H9 (cell line): ENCODE measurements at regions not wholly inside any gene's neighbourhood (a gene's known extent, or its start where the extent isn't known, plus 50 kb on each side); places are given as distances from the start of the nearest gene placed in this dataset.

Experiments
- DNase-seq: peaks from one replicate; pipeline ENCODE4 v3.0.0-alpha.2; 2017
- H2AFZ ChIP-seq: one replicate; pipeline ENCODE4 v1.6.1; 2013; ENCODE audit warnings: mild to moderate bottlenecking, low read length, control low read depth, moderate library complexity
- H2AK5ac ChIP-seq: 2 replicates; pipeline ENCODE4 v1.6.1; 2013; ENCODE audit warnings: low read length, control low read depth, mixed read lengths; ENCODE audit not compliant: insufficient read length
- H2BK120ac ChIP-seq: one replicate; pipeline ENCODE4 v1.6.1; 2013; ENCODE audit warnings: low read depth, mild to moderate bottlenecking, low read length, control low read depth, inconsistent platforms; ENCODE audit not compliant: poor library complexity, severe bottlenecking
- H2BK12ac ChIP-seq: 2 replicates; pipeline ENCODE4 v1.6.1; 2013; ENCODE audit warnings: low read length, control low read depth, mixed read lengths, low read depth; ENCODE audit not compliant: insufficient read length
- H2BK15ac ChIP-seq: 2 replicates; pipeline ENCODE4 v1.6.1; 2013; ENCODE audit warnings: low read depth, low read length, control low read depth
- H2BK20ac ChIP-seq: one replicate; pipeline ENCODE4 v1.6.1; 2013; ENCODE audit warnings: low read depth, mild to moderate bottlenecking, low read length, control low read depth, inconsistent platforms; ENCODE audit not compliant: poor library complexity, severe bottlenecking
- H2BK5ac ChIP-seq: 2 replicates; pipeline ENCODE4 v1.6.1; 2013; ENCODE audit warnings: low read length, control low read depth, mixed read lengths; ENCODE audit not compliant: insufficient read length
- H3K14ac ChIP-seq: 2 replicates; pipeline ENCODE4 v1.6.1; 2013; ENCODE audit warnings: low read length, control low read depth; ENCODE audit not compliant: insufficient read depth
- H3K18ac ChIP-seq: 2 replicates; pipeline ENCODE4 v1.6.1; 2013; ENCODE audit warnings: low read depth, mild to moderate bottlenecking, mixed read lengths, low read length, control low read depth; ENCODE audit not compliant: insufficient read length
- H3K23ac ChIP-seq: 2 replicates; pipeline ENCODE4 v1.6.1; 2013; ENCODE audit warnings: low read length, control low read depth, mixed read lengths, low read depth; ENCODE audit not compliant: insufficient read length
- H3K23me2 ChIP-seq: 2 replicates; pipeline ENCODE4 v1.6.1; 2013; ENCODE audit warnings: low read depth, mild to moderate bottlenecking, mixed read lengths, low read length, control low read depth; ENCODE audit not compliant: insufficient read length, poor library complexity, severe bottlenecking
- H3K27ac ChIP-seq: 2 replicates; pipeline ENCODE4 v1.5.1; 2013; ENCODE audit warnings: low read length, control low read depth, mixed read lengths, low read depth; ENCODE audit not compliant: insufficient read length
- H3K27me3 ChIP-seq: 2 replicates; pipeline ENCODE4 v1.6.1; 2013; ENCODE audit warnings: low read length, control low read depth, inconsistent platforms; ENCODE audit not compliant: insufficient read depth
- H3K4ac ChIP-seq: 2 replicates; pipeline ENCODE4 v1.6.1; 2013; ENCODE audit warnings: low read depth, mild to moderate bottlenecking, control low read depth, inconsistent platforms, low read length, moderate library complexity
- H3K4me1 ChIP-seq: 2 replicates; pipeline ENCODE4 v1.6.1; 2013; ENCODE audit warnings: low read length, control low read depth, inconsistent platforms; ENCODE audit not compliant: insufficient read depth
- H3K4me2 ChIP-seq: 2 replicates; pipeline ENCODE4 v1.6.1; 2013; ENCODE audit warnings: low read length, control low read depth, mixed read lengths; ENCODE audit not compliant: insufficient read length, insufficient read depth
- H3K56ac ChIP-seq: 2 replicates; pipeline ENCODE4 v1.6.1; 2013; ENCODE audit warnings: low read depth, mild to moderate bottlenecking, mixed read lengths, low read length, control low read depth; ENCODE audit not compliant: insufficient read length
- H3K79me1 ChIP-seq: 2 replicates; pipeline ENCODE4 v1.6.1; 2013; ENCODE audit warnings: low read depth, mild to moderate bottlenecking, moderate library complexity, low read length, control low read depth, inconsistent platforms; ENCODE audit not compliant: insufficient read depth, poor library complexity, severe bottlenecking
- H3K79me2 ChIP-seq: 2 replicates; pipeline ENCODE4 v1.6.1; 2013; ENCODE audit warnings: low read length, control low read depth, inconsistent platforms; ENCODE audit not compliant: insufficient read depth
- H3K9ac ChIP-seq: 2 replicates; pipeline ENCODE4 v1.6.1; 2013; ENCODE audit warnings: low read length, control low read depth, mixed read lengths; ENCODE audit not compliant: insufficient read length; ENCODE audit errors: extremely low read depth
- H3K9me3 ChIP-seq: one replicate; pipeline ENCODE4 v1.6.1; 2013; ENCODE audit warnings: low read depth, low read length, inconsistent platforms; ENCODE audit not compliant: control insufficient read depth
- H3T11ph ChIP-seq: one replicate; pipeline ENCODE4 v1.6.1; 2013; ENCODE audit warnings: mild to moderate bottlenecking, low read length, control low read depth, inconsistent platforms
- H4K20me1 ChIP-seq: one replicate; pipeline ENCODE4 v1.6.1; 2013; ENCODE audit not compliant: control insufficient read depth, insufficient read length, insufficient read depth
- H4K5ac ChIP-seq: 2 replicates; pipeline ENCODE4 v1.6.1; 2013; ENCODE audit warnings: low read depth, mild to moderate bottlenecking, mixed read lengths, low read length, control low read depth; ENCODE audit not compliant: insufficient read length
- H4K8ac ChIP-seq: replicated peaks from 2 replicates; pipeline ENCODE4 v1.6.1; 2013; ENCODE audit warnings: low read length, control low read depth, mixed read lengths, low read depth; ENCODE audit not compliant: insufficient read length
- H4K91ac ChIP-seq: 2 replicates; pipeline ENCODE4 v1.6.1; 2013; ENCODE audit warnings: low read depth, mild to moderate bottlenecking, moderate library complexity, mixed read lengths, low read length, control low read depth; ENCODE audit not compliant: insufficient read length
- H3K27ac Mint-ChIP-seq, 3 experiments: 2 replicates in 2 of 3; 3 replicates in 1 of 3; pipeline ENCODE4 v1.8.0; 2020 to 2021; ENCODE audit warnings: mixed read lengths in 3 of 3, mild to moderate bottlenecking in 1 of 3, moderate library complexity in 1 of 3
- H3K27me3 Mint-ChIP-seq: 2 replicates; pipeline ENCODE4 v1.8.0; 2021; ENCODE audit warnings: low read depth, mild to moderate bottlenecking, moderate library complexity, mixed read lengths
- H3K36me3 Mint-ChIP-seq, 3 experiments: 2 replicates in 2 of 3; 3 replicates in 1 of 3; pipeline ENCODE4 v1.8.0; 2020 to 2021; ENCODE audit warnings: low read depth in 3 of 3, mixed read lengths in 3 of 3; ENCODE audit not compliant: insufficient read depth in 1 of 3
- H3K4me1 Mint-ChIP-seq, 2 experiments: 2 replicates each; pipeline ENCODE4 v1.8.0; 2020; ENCODE audit warnings: mixed read lengths in 2 of 2
- H3K4me3 Mint-ChIP-seq, 2 experiments: 2 replicates in 1 of 2; 3 replicates in 1 of 2; pipeline ENCODE4 v1.8.0; 2020 to 2021; ENCODE audit warnings: mild to moderate bottlenecking in 2 of 2, mixed read lengths in 2 of 2, moderate library complexity in 1 of 2
- H3K9me3 Mint-ChIP-seq, 2 experiments: 2 replicates in 1 of 2; 3 replicates in 1 of 2; pipeline ENCODE4 v1.8.0; 2020; ENCODE audit warnings: mild to moderate bottlenecking in 2 of 2, mixed read lengths in 2 of 2, moderate library complexity in 1 of 2
- CTCF ChIP-seq: fragments of 200-600 bp; sonication (generic); conservative IDR thresholded peaks from 3 replicates; pipeline ENCODE4 v1.8.0; 2021; ENCODE audit warnings: antibody characterized with exemption, mild to moderate bottlenecking
- WGBS: extraction: QIAGEN DNeasy Blood & Tissue Kit; methylation state at CpG from one replicate; pipeline ENCODE4 v1.1.7; 2013; ENCODE audit warnings: missing lambda C conversion rate, low lambda C conversion rate, mixed read lengths; ENCODE audit not compliant: insufficient read length; ENCODE audit errors: extremely low coverage; 5-methylcytosine and 5-hydroxymethylcytosine counted together

- no CpG with 5 or more reads among the region's 2 CpGs for WGBS
- H4K20me1 ChIP-seq: no peaks in the 10 kb centered on the region
- no peak for DNase-seq
- no peaks in the 10 kb centered on the region for H3K79me1 ChIP-seq
- no peak overlapping the region for H3K4ac ChIP-seq
- H4K91ac ChIP-seq: no peak overlapping the region
- H4K5ac ChIP-seq: no peak overlapping the region
- H2BK120ac ChIP-seq: no peak overlapping the region
- H2AFZ ChIP-seq: no peak overlapping the region
- H3K18ac ChIP-seq: no peak overlapping the region
- Mint-ChIP-seq H3K27me3 (peaks cover 3% of the 10 kb centered on the region; the same call in 1 of the 2 replicates), H3K9me3 (peaks cover 23 to 28% of the 10 kb centered on the region in 2 experiments), H3K27ac (peak overlapping the region in 1 of 3 experiments; percentile 24; a peak in 1 of 7 replicates), H3K4me1 (peaks cover 19 to 24% of the 10 kb centered on the region in 2 experiments), H3K36me3 (peaks cover 20 to 32% (median 27%) of the 10 kb centered on the region in 3 experiments), H3K4me3 (no peak overlapping the region)
- no peak overlapping the region for H3K56ac ChIP-seq
- no peak for TF ChIP-seq CTCF
- no peak overlapping the region for H3K14ac ChIP-seq
- H3T11ph ChIP-seq: no peak overlapping the region
- peaks cover 13% of the 10 kb centered on the region for H3K9me3 ChIP-seq
- H3K27me3 ChIP-seq: no peaks in the 10 kb centered on the region
- H2AK5ac ChIP-seq: no peak overlapping the region
- H4K8ac ChIP-seq: no peak overlapping the region
- H2BK20ac ChIP-seq: no peak overlapping the region
- no peak overlapping the region for H2BK5ac ChIP-seq
- no peaks in the 10 kb centered on the region for H3K79me2 ChIP-seq
- H3K23me2 ChIP-seq: no peaks in the 10 kb centered on the region
- H3K27ac ChIP-seq: no peak overlapping the region
- H3K23ac ChIP-seq: no peak overlapping the region
- H3K4me2 ChIP-seq: no peak overlapping the region
- peaks cover 16% of the 10 kb centered on the region; the same call in 1 of the 2 replicates for H3K4me1 ChIP-seq
- no peak overlapping the region for H2BK12ac ChIP-seq
- no peak overlapping the region for H3K9ac ChIP-seq
- H2BK15ac ChIP-seq: no peak overlapping the region
Observed at GRCh38 chr1:95402780-95403179, 168.8 kb downstream of the RWDD3 start.
